ELR (cell line): ENCODE measurements at regions not wholly inside any gene's neighbourhood (a gene's known extent, or its start where the extent isn't known, plus 50 kb on each side); places are given as distances from the start of the nearest gene placed in this dataset.
"Not testable (repeated sequence)": the region's sequence is repeated elsewhere in the genome, so short reads cannot be mapped to it uniquely, and the experiment has no call there.

Source experiments
- DNase-seq: peaks from one replicate; pipeline ENCODE4 v3.0.0-alpha.2; 2015; ENCODE audit warnings: low read depth

DNA sequence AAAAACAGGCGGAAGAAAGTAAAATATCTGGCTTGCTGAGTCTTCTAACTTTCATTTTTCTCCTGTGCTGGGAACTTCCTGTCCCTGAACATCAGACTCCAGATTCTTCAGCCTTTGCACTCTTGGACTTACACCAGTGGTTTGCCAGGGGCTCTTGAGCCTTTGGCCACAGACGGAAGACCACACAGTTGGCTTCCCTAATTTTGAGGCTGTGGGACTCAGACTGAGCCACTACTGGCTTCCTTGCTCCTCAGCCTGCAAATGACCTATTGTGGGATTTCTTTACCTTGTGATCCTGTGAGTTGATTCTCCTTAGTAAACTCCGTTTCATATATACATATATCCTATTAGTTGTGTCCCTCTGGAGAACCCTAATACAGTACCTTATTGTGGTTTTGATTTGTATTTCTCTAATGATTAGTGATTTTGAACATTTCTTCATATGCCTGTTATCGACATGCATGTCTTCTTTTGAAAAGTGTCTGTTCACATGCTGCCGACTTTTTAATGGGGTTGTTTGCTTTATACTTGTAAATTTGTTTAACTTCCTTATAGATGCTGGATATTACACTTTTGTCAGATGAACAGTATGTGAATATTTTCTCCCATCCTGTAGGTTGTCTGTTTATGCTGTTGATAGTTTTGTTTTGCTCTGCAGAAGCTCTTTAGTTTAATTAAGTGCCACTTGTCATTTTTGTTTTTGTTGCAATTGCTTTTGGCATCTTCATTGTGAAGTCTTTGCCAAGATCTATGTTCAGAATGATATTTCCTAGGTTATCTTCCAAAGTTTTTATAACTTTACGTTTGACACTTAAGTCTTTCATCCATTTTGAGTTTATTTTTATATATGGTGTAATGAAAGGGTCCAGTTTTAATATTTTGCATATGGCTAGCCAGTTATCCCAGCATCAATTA, 348.8 kb upstream of the SETBP1 start:
- DNase-seq, result no peak

GRCh38 chr18:44341759-44342158, 338.9 kb upstream of the SETBP1 start:
- DNase-seq, result no peak

- no peak for DNase-seq
These were observed 338.5 kb upstream of the SETBP1 start for GRCh38 chr18:44342162-44342561.

DNA sequence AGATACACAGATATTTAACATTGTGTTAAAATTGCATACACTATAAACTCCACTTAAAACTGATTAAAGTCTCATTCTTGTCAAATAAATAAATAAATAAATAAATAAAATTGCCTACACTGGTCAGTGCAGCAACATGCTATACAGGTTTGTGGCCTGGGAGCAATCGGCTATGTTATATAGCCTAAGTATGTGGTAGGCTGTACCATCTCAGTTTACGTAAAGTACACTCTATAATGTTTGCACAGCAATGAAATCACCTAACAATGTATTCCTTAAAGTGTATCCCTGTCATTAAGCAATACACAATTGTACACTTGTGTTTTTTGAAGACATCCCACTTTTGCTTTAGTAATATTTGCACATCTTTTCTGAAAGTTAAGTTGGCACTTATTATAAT, 337.7 kb upstream of the SETBP1 start:
- DNase-seq, result no peak

GRCh38 chr18:44343570-44343969, 337.1 kb upstream of the SETBP1 start:
- no peak for DNase-seq

- no peak for DNase-seq
These were observed 324.0 kb upstream of the SETBP1 start for GRCh38 chr18:44356566-44357157.

- no peak for DNase-seq
These were observed 322.3 kb upstream of the SETBP1 start for GRCh38 chr18:44358402-44358801.

- DNase-seq, result not testable (repeated sequence)
These were observed 320.9 kb upstream of the SETBP1 start for GRCh38 chr18:44359741-44360140.

DNA sequence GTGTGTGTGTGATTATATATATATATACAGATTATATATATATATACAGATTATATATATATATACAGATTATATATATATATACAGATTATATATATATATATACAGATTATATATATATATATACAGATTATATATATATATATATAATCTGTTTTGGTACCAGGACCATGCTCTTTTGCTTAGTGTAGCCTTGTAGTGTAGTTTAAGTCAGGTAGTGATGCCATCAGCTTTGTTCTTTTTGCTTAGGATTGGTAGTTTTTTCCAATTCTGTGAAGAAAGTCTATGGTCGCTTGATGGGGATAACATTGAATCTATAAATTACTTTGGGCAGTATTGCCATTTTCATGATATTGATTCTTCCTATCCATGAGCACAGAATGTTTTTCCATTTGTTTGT, 318.5 kb upstream of the SETBP1 start:
- not testable (repeated sequence) for DNase-seq

GRCh38 chr18:44370861-44371260, 309.8 kb upstream of the SETBP1 start:
- DNase-seq, result no peak

DNA sequence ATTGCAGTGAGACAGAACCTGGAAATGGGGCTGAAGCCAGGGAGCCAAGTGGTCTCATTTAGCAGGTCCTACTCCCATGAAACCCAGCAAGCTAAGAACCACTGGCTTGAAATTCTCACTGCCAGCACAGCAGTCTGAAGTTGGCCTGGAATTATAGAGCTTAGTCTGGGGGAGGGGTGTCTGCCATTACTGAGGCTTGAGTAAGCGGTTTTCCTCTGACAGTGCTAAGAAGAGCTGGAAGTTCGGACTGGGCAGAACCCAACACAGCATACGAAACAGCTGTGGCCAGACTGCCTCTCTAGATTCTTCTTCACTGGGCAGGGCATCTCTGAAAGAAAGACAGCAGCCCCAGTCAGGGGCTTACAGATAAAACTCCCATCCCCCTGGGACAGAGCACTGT, 305.7 kb upstream of the SETBP1 start:
- no peak for DNase-seq

- DNase-seq, result no peak
These were observed 294.3 kb upstream of the SETBP1 start for GRCh38 chr18:44386401-44386800.

DNA sequence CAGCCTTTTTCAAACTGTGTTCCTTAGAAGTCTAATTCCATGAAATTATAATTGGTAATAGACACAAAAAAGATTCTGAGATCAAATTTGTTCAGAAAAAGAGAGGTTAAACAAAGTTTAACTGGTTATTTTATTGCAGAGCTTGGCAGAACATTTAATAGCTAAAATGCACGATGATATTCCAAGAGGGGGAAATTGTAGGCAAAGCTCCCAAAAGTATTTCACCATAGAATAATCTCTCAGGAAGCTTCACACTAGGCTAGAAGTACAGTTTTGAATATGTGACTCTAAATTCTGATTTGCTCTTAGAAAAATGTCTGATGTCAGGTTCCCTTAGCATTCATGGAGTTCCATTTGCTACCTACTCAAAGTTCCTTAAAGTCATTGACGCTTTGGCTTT, 292.4 kb upstream of the SETBP1 start:
- DNase-seq, result no peak

DNA sequence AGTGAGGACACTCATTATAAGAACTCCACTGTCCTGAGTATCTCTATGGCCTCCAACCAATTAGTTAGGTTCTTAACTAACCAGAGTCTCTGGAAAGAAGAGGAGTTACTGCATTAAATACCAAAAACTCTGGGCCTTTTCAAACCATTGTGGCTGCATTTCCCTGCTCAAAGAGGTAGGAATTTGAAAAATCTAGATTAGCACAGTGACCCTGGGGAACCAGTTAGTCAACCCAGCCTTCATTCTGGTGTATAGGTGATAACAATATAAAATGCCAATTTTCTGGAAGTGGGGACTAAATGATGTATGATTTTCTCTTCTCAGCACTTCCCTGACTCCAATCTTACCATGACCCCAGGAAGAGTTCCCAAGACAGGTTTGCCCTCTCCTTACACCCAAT, 287.8 kb upstream of the SETBP1 start:
- DNase-seq, result no peak

DNA sequence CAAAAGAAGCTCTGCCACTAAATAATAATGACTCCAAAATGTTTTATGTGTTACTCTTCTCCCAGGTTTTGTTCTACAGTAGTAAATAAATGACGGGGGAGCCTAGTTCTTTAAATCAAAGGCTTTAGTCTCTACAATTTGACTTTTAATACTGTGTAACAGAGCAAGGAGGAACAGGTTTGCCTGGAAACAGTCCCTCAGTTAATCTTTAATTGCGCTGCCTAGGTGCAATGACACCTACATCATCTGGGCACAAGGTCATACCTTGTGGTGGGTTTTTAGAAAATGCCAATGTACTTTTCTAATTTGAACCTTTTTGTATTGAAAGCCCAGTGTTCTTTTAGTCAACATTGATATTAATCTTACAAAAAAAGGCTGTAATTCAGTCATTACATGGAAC, 287.3 kb upstream of the SETBP1 start:
- no peak for DNase-seq

DNA sequence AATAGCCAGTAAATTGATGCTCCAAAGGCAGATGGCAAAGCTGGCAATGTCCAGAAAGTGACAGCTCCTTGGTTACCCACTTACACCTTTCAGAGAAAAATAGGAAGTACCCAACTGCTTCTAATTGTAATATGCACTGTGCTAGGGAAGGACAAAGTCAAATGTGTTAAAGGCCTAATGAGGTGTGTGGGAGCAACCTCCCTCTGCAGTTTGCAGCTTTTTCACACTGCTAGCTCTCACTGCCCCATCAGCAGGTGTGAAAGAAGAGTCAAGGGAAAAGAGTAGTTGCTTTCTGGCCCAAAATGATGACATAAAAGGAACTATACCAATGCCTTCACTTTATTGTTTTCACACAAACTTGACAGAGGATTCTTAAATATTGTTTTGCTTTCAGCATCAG, 284.1 kb upstream of the SETBP1 start:
- DNase-seq, result no peak

DNA sequence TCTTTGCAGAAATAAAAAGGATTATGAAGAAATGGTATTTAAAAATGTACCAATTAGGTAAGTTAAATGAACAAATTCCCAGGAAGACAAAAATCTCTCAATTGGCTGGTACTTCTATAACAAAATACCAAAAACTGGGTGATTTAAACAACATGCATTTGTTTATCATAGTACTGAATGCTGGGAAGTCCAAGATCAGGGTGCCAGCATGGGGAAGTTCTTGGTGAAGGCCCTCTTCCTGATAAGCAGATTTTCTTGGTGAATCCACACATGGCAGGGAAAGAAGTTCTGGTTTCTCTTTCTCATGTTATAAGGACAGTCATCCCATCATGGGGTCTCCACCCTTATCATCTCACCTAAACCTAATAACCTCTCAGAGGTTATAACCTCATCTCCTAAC, 271.6 kb upstream of the SETBP1 start:
- no peak for DNase-seq

GRCh38 chr18:44409515-44409914, 271.2 kb upstream of the SETBP1 start:
- DNase-seq, result no peak

DNA sequence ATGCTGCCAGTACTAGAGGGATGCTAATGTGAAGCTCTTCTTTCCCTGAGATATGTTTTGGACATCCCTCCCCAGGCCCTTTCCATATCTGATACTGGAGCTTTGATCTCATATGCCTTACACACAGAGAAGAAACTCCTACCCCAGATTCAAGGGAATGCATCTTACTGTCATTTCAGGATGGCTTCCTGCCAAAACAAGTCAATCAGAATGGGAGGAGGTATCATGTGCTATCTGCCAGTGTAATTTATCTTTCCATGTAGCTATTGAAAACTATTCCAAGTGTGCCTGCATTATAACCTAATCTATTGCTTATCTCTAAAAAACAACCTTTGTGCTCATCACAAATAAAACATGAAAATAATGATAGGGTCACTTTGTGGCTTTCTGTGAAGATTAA, 269.9 kb upstream of the SETBP1 start:
- no peak for DNase-seq

GRCh38 chr18:44411262-44411905, 269.3 kb upstream of the SETBP1 start:
- DNase-seq, result no peak

DNA sequence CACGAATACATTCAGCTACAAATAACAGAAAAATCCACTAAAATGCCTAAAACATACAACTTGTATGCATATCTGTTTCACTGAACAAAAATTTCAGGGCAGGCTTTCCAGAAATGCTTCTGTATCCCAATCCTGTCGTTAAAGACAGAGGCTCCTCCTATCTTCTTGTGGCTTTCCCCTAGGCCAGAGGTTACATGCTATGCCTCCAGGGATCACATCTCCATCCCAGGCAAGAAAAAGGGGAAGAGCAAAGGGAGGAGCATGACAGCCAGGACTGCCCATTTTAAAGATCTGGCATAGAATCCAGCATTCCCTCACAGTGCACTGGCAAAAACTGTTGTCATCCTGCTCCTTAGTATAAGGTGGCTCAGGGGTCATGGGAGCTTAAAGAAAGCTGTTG, 268.7 kb upstream of the SETBP1 start:
- DNase-seq, result no peak

GRCh38 chr18:44423814-44424644, 256.7 kb upstream of the SETBP1 start:
- no peak for DNase-seq
